A172 (cell line): ENCODE measurements at regions not wholly inside any gene's neighbourhood (a gene's known extent, or its start where the extent isn't known, plus 50 kb on each side); places are given as distances from the start of the nearest gene placed in this dataset.
A peak's percentile ranks its signal among the peaks of the same experiment; 100 is the strongest.

ENCODE experiments used
- DNase-seq: peaks from one replicate; pipeline ENCODE4 v3.0.0-alpha.2; 2015; ENCODE audit warnings: low spot score

DNA sequence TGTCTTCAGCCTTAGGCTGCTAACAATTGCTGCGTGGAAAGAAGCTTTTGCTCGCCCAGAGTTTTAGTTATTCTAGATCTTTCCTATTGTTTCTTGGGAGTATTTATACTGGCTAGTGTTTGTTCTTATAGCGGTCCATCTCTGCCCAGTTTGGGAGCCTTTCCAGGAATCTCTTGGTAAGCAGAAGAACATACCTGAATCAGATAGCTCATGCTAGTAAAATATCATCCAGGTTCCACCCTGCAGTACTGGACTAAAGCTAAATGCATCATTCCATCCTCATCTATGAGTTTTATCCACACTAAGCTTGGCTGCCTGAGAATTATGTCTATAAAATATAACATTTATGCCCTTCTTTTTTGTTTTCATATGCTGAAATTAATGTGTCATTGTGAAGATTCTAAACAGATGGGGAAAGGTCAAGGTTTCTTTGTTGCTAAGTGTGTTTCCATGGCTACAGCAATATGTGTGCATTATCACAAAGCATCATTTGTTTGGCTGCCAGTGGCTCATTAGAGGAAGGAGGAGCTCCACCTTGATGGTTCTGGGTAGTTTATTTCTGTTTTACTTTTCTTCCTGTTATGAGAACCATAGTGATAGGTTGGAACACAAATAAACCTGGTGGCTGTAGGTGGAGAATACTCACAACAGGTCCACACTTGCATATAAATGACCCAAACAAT lies 182.8 kb downstream of the PIK3C3 start:
- DNase-seq = no peak

- DNase-seq = peak; percentile 12
Measured at GRCh38 chr18:42141439-42141838, 186.4 kb downstream of the PIK3C3 start.

GRCh38 chr18:42155024-42155423 lies 200.0 kb downstream of the PIK3C3 start:
- DNase-seq = no peak

DNA sequence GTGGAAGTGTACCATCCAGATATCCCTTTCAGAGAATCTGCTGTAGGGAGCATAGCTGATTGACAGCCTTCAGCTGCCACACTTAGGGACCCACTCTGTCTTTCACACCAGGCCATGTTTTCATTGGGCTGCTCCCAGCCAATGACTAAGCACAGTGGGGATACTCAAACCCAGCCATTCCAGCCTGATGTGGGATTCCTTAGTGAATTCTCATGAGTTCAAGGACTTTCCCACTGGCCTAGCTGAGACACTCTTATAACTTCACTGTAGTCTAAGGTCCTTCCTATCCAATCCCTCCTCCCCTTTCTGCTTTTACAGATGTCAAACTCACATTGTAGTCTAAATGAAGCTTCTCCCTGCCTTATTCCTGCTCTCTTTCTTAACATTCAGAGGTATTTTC lies 201.2 kb downstream of the PIK3C3 start:
- peak; percentile 2 for DNase-seq

GRCh38 chr18:42157420-42157819 lies 202.4 kb downstream of the PIK3C3 start:
- no peak for DNase-seq

GRCh38 chr18:42157878-42158277 lies 202.8 kb downstream of the PIK3C3 start:
- no peak for DNase-seq

DNA sequence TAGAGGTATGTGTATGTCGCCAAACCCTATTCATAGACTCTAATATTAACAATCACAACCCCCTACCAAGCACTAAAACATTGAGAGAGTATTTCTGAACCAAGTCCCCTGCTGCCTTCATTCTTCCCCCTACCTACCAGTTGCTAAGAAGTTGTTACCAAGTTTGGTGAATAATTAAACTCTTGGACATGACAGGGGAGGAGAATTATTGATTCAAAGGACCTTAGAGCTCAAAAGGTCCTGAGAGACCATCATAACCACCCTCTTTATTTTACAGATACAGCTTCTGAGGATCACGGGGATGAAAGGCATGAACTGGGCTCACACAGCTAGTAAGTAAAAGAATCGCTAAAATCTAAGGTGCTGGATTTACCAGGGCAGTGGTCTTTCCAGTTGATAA lies 204.1 kb downstream of the PIK3C3 start:
- no peak for DNase-seq

GRCh38 chr18:42163321-42163720 lies 208.3 kb downstream of the PIK3C3 start:
- DNase-seq = no peak

DNA sequence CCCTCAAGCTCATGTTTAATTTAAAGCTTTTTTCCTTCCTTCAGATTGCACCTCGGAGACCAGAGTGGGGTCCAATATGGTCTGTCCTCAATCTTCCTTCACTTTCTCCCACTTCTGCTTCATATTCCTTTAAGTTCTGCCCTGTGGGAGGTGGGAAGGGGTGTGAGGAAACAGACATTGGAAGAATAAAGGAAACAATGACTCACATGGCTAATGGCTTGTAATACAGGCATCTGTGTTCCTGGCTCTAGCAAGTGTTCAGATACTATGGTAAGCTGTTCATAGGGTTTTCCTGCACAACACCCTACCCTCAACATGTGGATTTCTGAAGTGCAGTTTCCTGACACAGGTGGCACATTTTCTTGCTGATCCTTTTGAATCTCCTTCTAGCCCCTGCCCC lies 209.5 kb downstream of the PIK3C3 start:
- no peak for DNase-seq

DNA sequence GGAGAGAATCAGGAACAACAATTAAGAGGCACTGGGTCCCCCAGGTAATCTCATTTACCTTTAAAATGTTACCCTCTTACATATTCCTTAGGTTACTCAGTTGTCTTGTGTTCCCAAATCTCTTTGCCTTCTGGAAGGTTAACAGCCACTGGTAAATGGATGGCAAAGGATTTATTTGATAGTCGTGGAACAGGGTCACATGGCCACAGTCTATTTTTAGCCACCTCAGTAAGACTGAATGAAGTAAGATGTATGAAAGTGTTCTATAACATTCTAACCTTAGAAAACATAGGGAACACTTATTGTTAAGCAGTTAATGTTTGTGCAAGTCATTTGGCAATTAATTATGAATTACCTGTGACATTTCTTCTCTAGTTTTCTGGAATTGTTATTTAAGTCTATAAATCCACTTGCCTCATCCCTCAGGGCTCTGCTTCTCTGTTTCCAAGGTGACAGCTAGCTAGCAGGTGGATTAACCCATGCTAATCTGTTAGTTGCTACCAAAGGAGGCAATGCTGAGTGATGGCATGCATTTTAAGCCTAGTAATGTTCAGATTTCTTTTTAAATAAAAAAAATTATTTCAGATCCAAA lies 211.0 kb downstream of the PIK3C3 start:
- DNase-seq = no peak

GRCh38 chr18:42168487-42168886 lies 213.5 kb downstream of the PIK3C3 start:
- DNase-seq = no peak

- no peak for DNase-seq
Measured at GRCh38 chr18:42168907-42169306, 213.9 kb downstream of the PIK3C3 start.

GRCh38 chr18:42174909-42175308 lies 219.9 kb downstream of the PIK3C3 start:
- DNase-seq = peak; percentile 49

DNA sequence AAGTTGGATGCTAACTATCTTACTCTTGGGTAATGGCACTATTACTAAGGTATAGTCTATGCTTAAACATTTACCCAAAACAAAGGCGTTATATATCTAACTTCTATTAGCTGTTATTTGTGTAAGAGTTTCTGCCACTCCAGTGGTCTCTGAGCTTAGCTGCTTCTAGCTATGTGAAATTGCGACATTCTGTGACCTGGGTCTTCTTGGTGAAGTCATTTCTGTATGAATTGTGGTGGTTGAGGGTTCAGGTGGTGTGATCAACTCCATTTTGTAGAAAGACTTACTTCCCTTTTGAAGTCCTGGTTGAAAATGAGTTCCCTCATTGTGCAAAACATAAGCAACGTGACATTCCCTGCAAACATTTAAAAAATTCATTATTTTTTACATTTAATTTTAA lies 221.6 kb downstream of the PIK3C3 start:
- DNase-seq = no peak

DNA sequence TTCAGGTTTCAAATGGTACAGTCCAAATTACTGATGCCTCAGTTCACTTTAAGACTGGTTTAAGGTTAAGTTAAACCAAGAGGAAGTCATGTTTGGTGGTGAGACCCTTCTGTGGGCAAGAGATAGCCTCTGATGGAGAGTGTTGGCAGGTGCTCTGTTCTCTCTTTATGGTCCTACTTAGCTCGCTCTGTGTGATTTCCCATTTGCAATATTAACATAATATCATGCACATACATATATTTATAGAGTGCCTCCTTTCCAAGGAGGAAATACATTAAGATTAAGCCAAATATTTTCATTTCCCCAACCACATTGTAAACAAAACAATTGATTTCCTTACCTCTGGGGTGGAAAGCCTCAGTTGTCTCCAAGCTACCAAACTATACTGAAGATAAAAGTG lies 222.4 kb downstream of the PIK3C3 start:
- DNase-seq = no peak

- DNase-seq = no peak
Measured at GRCh38 chr18:42178376-42179080, 223.5 kb downstream of the PIK3C3 start.

DNA sequence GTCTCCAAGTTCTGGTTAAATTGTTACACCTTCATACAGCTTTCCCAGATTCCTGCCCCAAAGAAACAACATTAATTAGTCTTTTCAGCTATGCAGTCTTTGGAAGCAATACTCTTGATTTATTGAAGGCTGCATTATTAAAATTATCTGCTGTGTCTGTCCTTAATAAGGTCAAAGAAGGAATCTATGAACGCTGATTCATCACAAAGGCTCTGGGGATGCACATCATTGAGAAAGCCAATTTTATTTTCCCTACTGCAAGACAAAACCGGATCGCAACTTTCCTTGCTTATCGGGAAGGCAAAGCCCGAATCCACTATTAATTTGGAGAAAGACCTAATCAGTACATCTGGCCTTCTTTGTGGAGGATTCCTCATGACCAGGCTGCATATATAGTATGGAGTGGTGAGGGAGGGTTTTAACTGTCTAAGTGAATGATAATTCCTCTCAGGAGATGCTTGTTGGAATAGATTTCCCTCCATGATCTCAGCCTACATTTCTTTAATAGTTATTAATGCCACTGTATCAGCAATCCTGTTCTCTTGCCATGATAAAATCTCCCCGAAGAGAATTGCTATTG lies 224.6 kb downstream of the PIK3C3 start:
- DNase-seq = no peak

GRCh38 chr18:42181474-42181873 lies 226.4 kb downstream of the PIK3C3 start:
- no peak for DNase-seq

DNA sequence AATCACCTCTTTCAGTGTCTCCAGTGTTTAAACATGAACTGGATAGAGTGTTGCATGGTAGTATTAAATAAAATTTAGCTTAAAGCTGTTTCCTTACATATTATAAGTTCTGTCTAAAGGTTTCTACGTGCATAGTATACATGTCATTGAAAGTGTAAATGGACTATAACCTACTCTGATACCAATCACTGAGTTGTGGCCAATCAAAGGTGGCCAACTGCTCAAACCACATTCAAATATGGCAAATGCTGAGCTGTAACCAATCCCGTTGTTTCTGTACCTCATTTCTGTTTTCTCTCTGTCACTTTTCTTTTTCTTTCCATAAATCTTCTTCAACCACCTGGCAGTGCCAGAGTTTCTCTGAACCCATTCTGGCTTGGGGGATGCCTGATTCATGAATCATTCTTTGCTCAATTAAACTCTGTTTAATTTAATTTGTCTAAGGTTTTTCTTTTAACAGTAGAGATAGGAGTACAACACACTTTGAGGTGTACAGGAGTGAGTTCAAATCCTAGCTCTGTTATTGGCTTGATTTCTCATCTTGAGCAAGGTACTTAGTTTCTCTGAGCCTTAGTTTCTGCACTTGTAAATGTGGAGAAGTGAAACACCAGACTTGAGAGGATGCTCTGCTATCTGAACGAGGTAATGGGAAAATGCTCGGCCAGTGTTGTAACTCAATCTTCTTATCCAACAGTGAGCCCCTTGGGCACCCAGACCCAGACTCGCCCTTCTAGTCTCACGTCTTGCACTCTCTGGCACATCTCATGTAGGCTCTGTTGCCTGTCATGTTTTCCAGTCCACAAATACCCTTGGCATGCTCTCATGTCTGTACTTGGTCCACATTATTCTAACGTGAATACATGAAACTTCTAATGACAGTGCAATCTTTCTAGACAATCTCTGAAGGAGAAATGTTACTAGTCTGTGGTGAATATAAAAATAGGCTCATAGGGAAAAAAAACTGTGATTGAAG lies 228.0 kb downstream of the PIK3C3 start:
- DNase-seq = peak; percentile 76

- DNase-seq = peak; percentile 93
Measured at GRCh38 chr18:42183746-42184145, 228.7 kb downstream of the PIK3C3 start.

- no peak for DNase-seq
Measured at GRCh38 chr18:42184685-42185477, 229.8 kb downstream of the PIK3C3 start.
